Endothelial cell of umbilical vein (primary cell): ENCODE measurements at regions not wholly inside any gene's neighbourhood (a gene's known extent, or its start where the extent isn't known, plus 50 kb on each side); places are given as distances from the start of the nearest gene placed in this dataset.

Experiments
- BruUV-seq: library from RNA; stranded (reverse); fragments of 400-500 nt; replicated peaks from 2 replicates; lab custom pipeline; 2021; lab: Mats Ljungman, UMichigan
- CTCF ChIA-PET: fragments of 300-600, 350-600 bp; sonication (Branson Sonifier 250); formaldehyde crosslinking; loops from one replicate; lab custom pipeline; 2021; ENCODE audit warnings: antibody characterized with exemption, inconsistent platforms; lab: Charles Lee
- POLR2A ChIA-PET: fragments of 300-600, 350-600 bp; sonication (Branson Sonifier 250); formaldehyde crosslinking; loops from one replicate; lab custom pipeline; 2021; ENCODE audit warnings: antibody characterized with exemption, inconsistent platforms; lab: Charles Lee
- DNase-seq: peaks from one replicate; pipeline ENCODE4 v3.0.0-alpha.2; 2011; ENCODE audit warnings: low read depth, low spot score
- FAIRE-seq: peaks from 2 replicates; lab custom pipeline; 2011; peaks lifted over from hg19 to GRCh38; lab: Jason Lieb, UNC
- H2AFZ ChIP-seq: 2 replicates; pipeline ENCODE4 v1.6.0; 2012; ENCODE audit warnings: low read depth, low read length, control low read depth, inconsistent platforms
- H3K27ac ChIP-seq: 2 replicates; pipeline ENCODE4 v1.5.1; 2011; ENCODE audit warnings: low read depth, mild to moderate bottlenecking, control low read depth, low read length, moderate library complexity; ENCODE audit not compliant: insufficient read depth
- H3K27me3 ChIP-seq, 2 experiments: 2 replicates each; pipeline versions ENCODE4 v1.6.0 to v1.6.1; 2011; ENCODE audit warnings: low read length in 2 of 2, mixed read lengths in 1 of 2; ENCODE audit not compliant: control insufficient read depth in 2 of 2, insufficient read depth in 2 of 2
- H3K36me3 ChIP-seq, 2 experiments: 2 replicates in 1 of 2; 3 replicates in 1 of 2; pipeline ENCODE4 v1.5.1; 2011; ENCODE audit warnings: low read length in 2 of 2, mild to moderate bottlenecking in 1 of 2, moderate library complexity in 1 of 2; ENCODE audit not compliant: control insufficient read depth in 2 of 2, insufficient read depth in 2 of 2; ENCODE audit errors: extremely low read depth in 1 of 2
- H3K4me1 ChIP-seq: 3 replicates; pipeline ENCODE4 v1.5.1; 2011; ENCODE audit warnings: mild to moderate bottlenecking, low read length; ENCODE audit not compliant: control insufficient read depth, insufficient read depth; ENCODE audit errors: extremely low read depth
- H3K4me2 ChIP-seq: 2 replicates; pipeline ENCODE4 v1.6.1; 2011; ENCODE audit warnings: low read length, control low read depth, mixed read lengths; ENCODE audit not compliant: insufficient read depth
- H3K4me3 ChIP-seq, 3 experiments: fragments of 200-600 bp in 1 of 3; sonication (generic), shearing (Covaris generic) in 1 of 3; replicated peaks in 1 of 3; 2 replicates each; pipeline ENCODE4 v1.5.1; 2011 to 2016; ENCODE audit warnings: control low read depth in 3 of 3, low read length in 3 of 3, mild to moderate bottlenecking in 2 of 3, inconsistent platforms in 1 of 3, low read depth in 1 of 3, moderate library complexity in 1 of 3; ENCODE audit not compliant: insufficient read depth in 1 of 3
- H3K79me2 ChIP-seq: 2 replicates; pipeline ENCODE4 v1.6.0; 2012; ENCODE audit warnings: low read length, inconsistent platforms; ENCODE audit not compliant: control insufficient read depth, insufficient read depth
- H3K9ac ChIP-seq: replicated peaks from 2 replicates; pipeline ENCODE3; 2011; ENCODE audit warnings: low read length, control low read depth; ENCODE audit not compliant: insufficient read depth; ENCODE audit errors: extremely low read depth
- H3K9me1 ChIP-seq: replicated peaks from 3 replicates; pipeline ENCODE4 v1.6.0; 2011; ENCODE audit warnings: mild to moderate bottlenecking, low read length; ENCODE audit not compliant: control insufficient read depth, insufficient read depth; ENCODE audit errors: extremely low read depth
- H3K9me3 ChIP-seq: replicated peaks from 2 replicates; pipeline ENCODE4 v1.5.1; 2012; ENCODE audit warnings: low read length, inconsistent platforms; ENCODE audit not compliant: control insufficient read depth, insufficient read depth
- H4K20me1 ChIP-seq: replicated peaks from 2 replicates; pipeline ENCODE3; 2011; ENCODE audit warnings: mild to moderate bottlenecking, low read length; ENCODE audit not compliant: control insufficient read depth, insufficient read depth; ENCODE audit errors: extremely low read depth
- EZH2 ChIP-seq: IDR thresholded peaks from 2 replicates; pipeline ENCODE4 v1.6.1; 2012; ENCODE audit warnings: borderline replicate concordance, low read depth, mild to moderate bottlenecking, moderate library complexity, low read length, inconsistent platforms; ENCODE audit not compliant: severe bottlenecking
- FOS ChIP-seq: IDR thresholded peaks from 2 replicates; pipeline ENCODE4 v1.6.1; 2011; ENCODE audit warnings: mild to moderate bottlenecking, low read length, moderate library complexity, borderline replicate concordance; ENCODE audit not compliant: insufficient read depth
- GATA2 ChIP-seq: IDR thresholded peaks from 2 replicates; pipeline ENCODE4 v1.7.0; 2011; ENCODE audit warnings: low read depth, mild to moderate bottlenecking, moderate library complexity, mixed read lengths, low read length; ENCODE audit not compliant: insufficient read length, insufficient read depth
- JUN ChIP-seq: IDR thresholded peaks from 2 replicates; pipeline ENCODE4 v1.6.1; 2011; ENCODE audit warnings: borderline replicate concordance, low read depth; ENCODE audit not compliant: insufficient read length, insufficient read depth
- MYC ChIP-seq: IDR thresholded peaks from one replicate; pipeline ENCODE4 v1.6.1; 2011; ENCODE audit warnings: mild to moderate bottlenecking, low read depth, low read length
- POLR2A ChIP-seq: IDR thresholded peaks from 2 replicates; pipeline ENCODE4 v1.6.1; 2012; ENCODE audit warnings: low read depth, mild to moderate bottlenecking, control low read depth, low read length
- POLR2AphosphoS5 ChIP-seq: IDR thresholded peaks from 2 replicates; pipeline ENCODE4 v1.6.1; 2012; ENCODE audit warnings: low read depth, mild to moderate bottlenecking, control low read depth, low read length, moderate library complexity; ENCODE audit not compliant: insufficient read depth
- dilution Hi-C: fragments of 300-500 bp; cut with MboI; formaldehyde crosslinking; loops from one replicate; pipeline ENCODE4 v1.15.0; 2019; ENCODE audit warnings: low sequenced_read_pairs; ENCODE audit not compliant: extremely low pct_ligation_motif_present
- intact Hi-C: fragments of 100-400 bp; cut with micrococcal nuclease; formaldehyde crosslinking; loops from one replicate; pipeline ENCODE4 v1.10.0; 2022
- TF ChIP-seq, protein P1 (sequence below), 2 donors: IDR thresholded peaks; 1 replicate in 1 of 2; 2 replicates in 1 of 2; pipeline ENCODE4 v1.5.1; 2011; ENCODE audit warnings: low read length in 2 of 2, mild to moderate bottlenecking in 2 of 2, moderate library complexity in 2 of 2, control low read depth in 1 of 2, inconsistent platforms in 1 of 2, low read depth in 1 of 2; ENCODE audit not compliant: insufficient read depth in 1 of 2; ENCODE audit errors: extremely low read depth in 1 of 2
- TF ChIP-seq, protein P2 (sequence below): IDR thresholded peaks from 2 replicates; pipeline ENCODE4 v1.6.1; 2011; ENCODE audit not compliant: insufficient read depth, insufficient read length

DNA sequence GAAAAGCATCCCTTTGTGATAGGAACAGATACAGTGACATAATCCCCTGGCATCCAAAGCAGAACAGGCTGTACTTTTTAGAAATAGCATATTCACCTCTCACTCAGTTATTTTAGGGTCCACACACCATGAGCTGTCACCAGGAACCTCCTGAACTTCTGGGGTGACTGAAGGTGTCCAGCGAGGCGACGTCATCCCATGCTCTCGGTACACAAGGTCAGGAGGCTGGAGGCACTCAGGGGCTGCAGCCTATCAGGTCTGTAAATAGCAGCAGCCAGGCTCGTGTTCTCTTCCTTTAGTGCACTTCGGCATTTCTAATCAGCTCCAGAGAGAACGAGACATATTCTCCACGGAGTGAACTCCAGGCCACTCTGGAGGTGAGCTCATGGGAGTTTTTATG, 98.3 kb downstream of the GATA6 start:
- H3K9me1 ChIP-seq, result no peaks in the 10 kb centered on the region
- no peak overlapping the region for H2AFZ ChIP-seq
- intact Hi-C loops, result no loop called here
- no peak overlapping the region for H3K4me2 ChIP-seq
- DNase-seq (no peak), FAIRE-seq (no peak)
- no TSS peak for BruUV-seq
- H3K4me1 ChIP-seq, result no peaks in the 10 kb centered on the region
- ChIA-PET POLR2A (no interaction called here), CTCF (no interaction called here)
- H3K4me3 ChIP-seq, result no peak overlapping the region
- no peaks in the 10 kb centered on the region for H3K27me3 ChIP-seq
- H3K36me3 ChIP-seq, result no peaks in the 10 kb centered on the region
- dilution Hi-C loops, result no loop called here
- H3K27ac ChIP-seq, result no peak overlapping the region
- no peaks in the 10 kb centered on the region for H3K79me2 ChIP-seq
- no peaks in the 10 kb centered on the region for H3K9me3 ChIP-seq
- TF ChIP-seq MYC, result no peak
- TF ChIP-seq, protein P1, sequence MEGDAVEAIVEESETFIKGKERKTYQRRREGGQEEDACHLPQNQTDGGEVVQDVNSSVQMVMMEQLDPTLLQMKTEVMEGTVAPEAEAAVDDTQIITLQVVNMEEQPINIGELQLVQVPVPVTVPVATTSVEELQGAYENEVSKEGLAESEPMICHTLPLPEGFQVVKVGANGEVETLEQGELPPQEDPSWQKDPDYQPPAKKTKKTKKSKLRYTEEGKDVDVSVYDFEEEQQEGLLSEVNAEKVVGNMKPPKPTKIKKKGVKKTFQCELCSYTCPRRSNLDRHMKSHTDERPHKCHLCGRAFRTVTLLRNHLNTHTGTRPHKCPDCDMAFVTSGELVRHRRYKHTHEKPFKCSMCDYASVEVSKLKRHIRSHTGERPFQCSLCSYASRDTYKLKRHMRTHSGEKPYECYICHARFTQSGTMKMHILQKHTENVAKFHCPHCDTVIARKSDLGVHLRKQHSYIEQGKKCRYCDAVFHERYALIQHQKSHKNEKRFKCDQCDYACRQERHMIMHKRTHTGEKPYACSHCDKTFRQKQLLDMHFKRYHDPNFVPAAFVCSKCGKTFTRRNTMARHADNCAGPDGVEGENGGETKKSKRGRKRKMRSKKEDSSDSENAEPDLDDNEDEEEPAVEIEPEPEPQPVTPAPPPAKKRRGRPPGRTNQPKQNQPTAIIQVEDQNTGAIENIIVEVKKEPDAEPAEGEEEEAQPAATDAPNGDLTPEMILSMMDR (IDR thresholded peaks at IDR 0.05; ENCODE audit: extremely low read depth in 1 of 2, insufficient read depth in 1 of 2, low read depth in 1 of 2, low read length in 2 of 2), result no peak
- TF ChIP-seq GATA2, result no peak
- no peak for TF ChIP-seq POLR2A
- TF ChIP-seq FOS, result no peak
- no peak for TF ChIP-seq POLR2AphosphoS5
- TF ChIP-seq JUN, result no peak
- TF ChIP-seq, protein P2, sequence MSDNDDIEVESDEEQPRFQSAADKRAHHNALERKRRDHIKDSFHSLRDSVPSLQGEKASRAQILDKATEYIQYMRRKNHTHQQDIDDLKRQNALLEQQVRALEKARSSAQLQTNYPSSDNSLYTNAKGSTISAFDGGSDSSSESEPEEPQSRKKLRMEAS, result no peak
- no peak for TF ChIP-seq EZH2
- H3K9ac ChIP-seq, result no peak overlapping the region
- H4K20me1 ChIP-seq, result no peaks in the 10 kb centered on the region
